ENCODE measurements at regions not wholly inside any gene's neighbourhood (a gene's known extent, or its start where the extent isn't known, plus 50 kb on each side); places are given as distances from the start of the nearest gene placed in this dataset.

- Histone ChIP-seq H3K27ac (no peak overlapping the region), H3K4me3 (no peak overlapping the region), H3K9me3 (replicated peaks in 1 of 3) (no peaks in the 10 kb centered on the region), H3K4me1 (replicated peaks in 1 of 2) (no peaks in the 10 kb centered on the region), H3K27me3 (no peaks in the 10 kb centered on the region), H3K36me3 (replicated peaks in 1 of 2) (no peaks in the 10 kb centered on the region)
- intact Hi-C loops (cut with DNase I): no loop called here
- WGBS, 4 donors: 89 to 95% (median 93%) methylated on average over 2 of the region's 2 CpGs
- no peak for TF ChIP-seq POLR2A (IDR thresholded peaks at IDR 0.05)
- TF ChIP-seq CTCF (IDR thresholded peaks at IDR 0.05): no peak
- no peak for DNase-seq
Measured at GRCh38 chr17:72474243-72474642, 353.4 kb downstream of the SOX9 start.

GRCh38 chr17:72474719-72475477, 354.1 kb downstream of the SOX9 start:
- TF ChIP-seq CTCF (IDR thresholded peaks at IDR 0.05) (no peak), POLR2A (IDR thresholded peaks at IDR 0.05) (no peak)
- DNase-seq: no peak
- WGBS, 4 donors: 74 to 79% (median 78%) methylated on average over 4 to 5 of the region's 5 CpGs
- no peaks in the 10 kb centered on the region for H3K4me1 ChIP-seq (replicated peaks in 1 of 2)
- H3K4me3 ChIP-seq: no peak overlapping the region
- H3K36me3 ChIP-seq (replicated peaks in 1 of 2): no peaks in the 10 kb centered on the region
- no peaks in the 10 kb centered on the region for H3K9me3 ChIP-seq (replicated peaks in 1 of 3)
- no peak overlapping the region for H3K27ac ChIP-seq
- H3K27me3 ChIP-seq: no peaks in the 10 kb centered on the region
- intact Hi-C loops (cut with DNase I): no loop called here

GRCh38 chr17:72476134-72476533, 355.3 kb downstream of the SOX9 start:
- no peak for TF ChIP-seq POLR2A (IDR thresholded peaks at IDR 0.05)
- no peak for TF ChIP-seq CTCF (IDR thresholded peaks at IDR 0.05)
- H3K27ac ChIP-seq: no peak overlapping the region
- intact Hi-C loops (cut with DNase I): no loop called here
- WGBS, 4 donors: 32 to 55% (median 46%) methylated on average over 8 to 9 of the region's 9 CpGs
- H3K27me3 ChIP-seq: no peaks in the 10 kb centered on the region
- no peak for DNase-seq
- H3K9me3 ChIP-seq (replicated peaks in 1 of 3): no peaks in the 10 kb centered on the region
- no peak overlapping the region for H3K4me3 ChIP-seq
- H3K36me3 ChIP-seq (replicated peaks in 1 of 2): no peaks in the 10 kb centered on the region
- no peaks in the 10 kb centered on the region for H3K4me1 ChIP-seq (replicated peaks in 1 of 2)

GRCh38 chr17:72476575-72476986, 355.8 kb downstream of the SOX9 start:
- Histone ChIP-seq H3K36me3 (replicated peaks in 1 of 2) (no peaks in the 10 kb centered on the region), H3K4me1 (replicated peaks in 1 of 2) (no peaks in the 10 kb centered on the region), H3K27me3 (no peaks in the 10 kb centered on the region), H3K4me3 (no peak overlapping the region), H3K27ac (no peak overlapping the region), H3K9me3 (replicated peaks in 1 of 3) (no peaks in the 10 kb centered on the region)
- WGBS, 4 donors: 21 to 38% (median 32%) methylated on average over 12 of the region's 12 CpGs
- intact Hi-C loops (cut with DNase I): no loop called here
- no peak for DNase-seq
- TF ChIP-seq CTCF (IDR thresholded peaks at IDR 0.05): no peak
- TF ChIP-seq POLR2A (IDR thresholded peaks at IDR 0.05): no peak
